Posterior cingulate gyrus (tissue), 11 donors: ENCODE measurements at regions not wholly inside any gene's neighbourhood (a gene's known extent, or its start where the extent isn't known, plus 50 kb on each side); places are given as distances from the start of the nearest gene placed in this dataset.
"Not testable (repeated sequence)": the region's sequence is repeated elsewhere in the genome, so short reads cannot be mapped to it uniquely, and the experiment has no call there.

Experiments used
- DNase-seq, 10 donors: peaks; one replicate each; pipeline versions ENCODE4 v3.0.0 to v3.0.0-alpha.2; 2020 to 2021; ENCODE audit warnings: mixed read lengths in 3 of 10
- intact Hi-C: fragments of 100-400 bp; cut with DNase I; formaldehyde crosslinking; loops from one replicate; pipeline ENCODE4 v1.15.1; 2023

GRCh38 chr15:38002883-38003477 lies 68.5 kb downstream of the TMCO5A start:
- intact Hi-C loops = no loop called here
- DNase-seq = peak in 9 of 10 donors; percentile 36 to 93 (median 62)

- intact Hi-C loops = no loop called here
- peak in 3 of 10 donors; percentile 43 to 70 (median 52) for DNase-seq
Observed at GRCh38 chr15:38004218-38004861, 69.9 kb downstream of the TMCO5A start.

GRCh38 chr15:38005953-38006808 lies 71.7 kb downstream of the TMCO5A start:
- intact Hi-C loops = no loop called here
- DNase-seq = peak in 1 of 10 donors; percentile 52

GRCh38 chr15:38010395-38010794 lies 76.0 kb downstream of the TMCO5A start:
- intact Hi-C loops = no loop called here
- no peak for DNase-seq

GRCh38 chr15:38012894-38013293 lies 78.5 kb downstream of the TMCO5A start:
- intact Hi-C loops = no loop called here
- peak in 3 of 10 donors; percentile 16 to 82 (median 54) for DNase-seq

- DNase-seq = no peak
Observed at GRCh38 chr15:38017721-38018120, 83.3 kb downstream of the TMCO5A start.

GRCh38 chr15:38019066-38019465 lies 84.6 kb downstream of the TMCO5A start:
- intact Hi-C loops = no loop called here

More at GRCh38 chr15:38017721-38018120, 83.3 kb downstream of the TMCO5A start:
- intact Hi-C loops = no loop called here

GRCh38 chr15:38021259-38021658 lies 86.8 kb downstream of the TMCO5A start:
- no peak for DNase-seq
- intact Hi-C loops = no loop called here

More at GRCh38 chr15:38019066-38019465, 84.6 kb downstream of the TMCO5A start:
- DNase-seq = no peak

- intact Hi-C loops = no loop called here
- DNase-seq = peak in 1 of 10 donors; percentile 43
Observed at GRCh38 chr15:38024293-38025091, 90.1 kb downstream of the TMCO5A start.

- intact Hi-C loops, DNase-seq: not testable (repeated sequence)
Observed at GRCh38 chr15:38025656-38026055, 91.2 kb downstream of the TMCO5A start.

GRCh38 chr15:38028869-38029268 lies 94.4 kb downstream of the TMCO5A start:
- intact Hi-C loops = no loop called here
- no peak for DNase-seq

GRCh38 chr15:38029736-38030135 lies 95.3 kb downstream of the TMCO5A start:
- DNase-seq = no peak
- intact Hi-C loops = no loop called here

- DNase-seq = no peak
- intact Hi-C loops = no loop called here
Observed at GRCh38 chr15:38030609-38031008, 96.2 kb downstream of the TMCO5A start.

GRCh38 chr15:38035701-38036100 lies 101.3 kb downstream of the TMCO5A start:
- intact Hi-C loops = no loop called here
- no peak for DNase-seq

GRCh38 chr15:38036790-38037338 lies 102.4 kb downstream of the TMCO5A start:
- intact Hi-C loops = no loop called here
- no peak for DNase-seq

- intact Hi-C loops = no loop called here
- no peak for DNase-seq
Observed at GRCh38 chr15:38038659-38039442, 104.4 kb downstream of the TMCO5A start.

- intact Hi-C loops = no loop called here
- DNase-seq = no peak
Observed at GRCh38 chr15:38040615-38041014, 106.2 kb downstream of the TMCO5A start.

- intact Hi-C loops = no loop called here
- DNase-seq = no peak
Observed at GRCh38 chr15:38041576-38041975, 107.1 kb downstream of the TMCO5A start.

- intact Hi-C loops = no loop called here
- DNase-seq = no peak
Observed at GRCh38 chr15:38042211-38042610, 107.8 kb downstream of the TMCO5A start.
